Progenitor cell of endocrine pancreas (in vitro differentiated cells): ENCODE measurements at regions not wholly inside any gene's neighbourhood (a gene's known extent, or its start where the extent isn't known, plus 50 kb on each side); places are given as distances from the start of the nearest gene placed in this dataset.

Source experiments
- DNase-seq: peaks from one replicate; pipeline ENCODE4 v3.0.0; 2021; ENCODE audit warnings: low spot score; ENCODE audit not compliant: unreplicated experiment
- H3K27ac Mint-ChIP-seq: 2 replicates; pipeline ENCODE4 v1.8.0; 2021; ENCODE audit warnings: mild to moderate bottlenecking, moderate library complexity, mixed read lengths
- H3K27me3 Mint-ChIP-seq: 2 replicates; pipeline ENCODE4 v1.8.0; 2021; ENCODE audit warnings: mixed read lengths
- H3K36me3 Mint-ChIP-seq: 2 replicates; pipeline ENCODE4 v1.8.0; 2022; ENCODE audit warnings: mixed read lengths; ENCODE audit not compliant: insufficient read depth
- H3K4me1 Mint-ChIP-seq: 2 replicates; pipeline ENCODE4 v1.8.0; 2021; ENCODE audit warnings: low read depth, mixed read lengths
- H3K4me3 Mint-ChIP-seq: 2 replicates; pipeline ENCODE4 v1.8.0; 2021; ENCODE audit warnings: low read depth, mild to moderate bottlenecking, moderate library complexity, mixed read lengths
- H3K9me3 Mint-ChIP-seq: 2 replicates; pipeline ENCODE4 v1.8.0; 2021; ENCODE audit warnings: low read depth, mixed read lengths
- TF ChIP-seq, protein P1 (sequence below): fragments of 200-600 bp; sonication (generic); IDR thresholded peaks from one replicate; pipeline ENCODE4 v1.5.0; 2021; ENCODE audit warnings: antibody characterized with exemption, mild to moderate bottlenecking; ENCODE audit not compliant: unreplicated experiment

DNA sequence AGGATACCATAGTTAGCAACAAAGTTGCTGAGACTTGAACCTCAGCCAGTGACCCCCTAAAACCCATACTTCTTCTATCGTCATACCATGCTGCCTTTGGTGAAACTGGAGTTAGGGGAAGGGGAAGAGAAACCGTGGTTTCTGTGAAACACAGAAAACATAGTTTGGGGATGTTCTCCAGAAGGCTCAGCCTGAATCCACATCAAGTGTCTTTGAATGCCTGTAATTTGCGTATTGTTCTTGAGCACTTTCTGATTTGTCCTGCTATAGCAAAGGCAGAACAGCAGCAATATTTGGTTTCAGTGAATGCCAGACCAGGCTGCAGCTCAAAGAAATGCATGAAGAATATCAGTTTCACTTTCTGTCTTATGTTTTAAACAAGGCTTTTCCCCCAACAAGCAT lies 258.7 kb downstream of the TTC32 start:
- Mint-ChIP-seq H3K27me3 (no peaks in the 10 kb centered on the region), H3K4me1 (peaks cover 7% of the 10 kb centered on the region), H3K9me3 (no peaks in the 10 kb centered on the region), H3K4me3 (no peak overlapping the region), H3K36me3 (no peaks in the 10 kb centered on the region), H3K27ac (no peak overlapping the region)
- no peak for DNase-seq
- TF ChIP-seq, protein P1, sequence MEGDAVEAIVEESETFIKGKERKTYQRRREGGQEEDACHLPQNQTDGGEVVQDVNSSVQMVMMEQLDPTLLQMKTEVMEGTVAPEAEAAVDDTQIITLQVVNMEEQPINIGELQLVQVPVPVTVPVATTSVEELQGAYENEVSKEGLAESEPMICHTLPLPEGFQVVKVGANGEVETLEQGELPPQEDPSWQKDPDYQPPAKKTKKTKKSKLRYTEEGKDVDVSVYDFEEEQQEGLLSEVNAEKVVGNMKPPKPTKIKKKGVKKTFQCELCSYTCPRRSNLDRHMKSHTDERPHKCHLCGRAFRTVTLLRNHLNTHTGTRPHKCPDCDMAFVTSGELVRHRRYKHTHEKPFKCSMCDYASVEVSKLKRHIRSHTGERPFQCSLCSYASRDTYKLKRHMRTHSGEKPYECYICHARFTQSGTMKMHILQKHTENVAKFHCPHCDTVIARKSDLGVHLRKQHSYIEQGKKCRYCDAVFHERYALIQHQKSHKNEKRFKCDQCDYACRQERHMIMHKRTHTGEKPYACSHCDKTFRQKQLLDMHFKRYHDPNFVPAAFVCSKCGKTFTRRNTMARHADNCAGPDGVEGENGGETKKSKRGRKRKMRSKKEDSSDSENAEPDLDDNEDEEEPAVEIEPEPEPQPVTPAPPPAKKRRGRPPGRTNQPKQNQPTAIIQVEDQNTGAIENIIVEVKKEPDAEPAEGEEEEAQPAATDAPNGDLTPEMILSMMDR = no peak

DNA sequence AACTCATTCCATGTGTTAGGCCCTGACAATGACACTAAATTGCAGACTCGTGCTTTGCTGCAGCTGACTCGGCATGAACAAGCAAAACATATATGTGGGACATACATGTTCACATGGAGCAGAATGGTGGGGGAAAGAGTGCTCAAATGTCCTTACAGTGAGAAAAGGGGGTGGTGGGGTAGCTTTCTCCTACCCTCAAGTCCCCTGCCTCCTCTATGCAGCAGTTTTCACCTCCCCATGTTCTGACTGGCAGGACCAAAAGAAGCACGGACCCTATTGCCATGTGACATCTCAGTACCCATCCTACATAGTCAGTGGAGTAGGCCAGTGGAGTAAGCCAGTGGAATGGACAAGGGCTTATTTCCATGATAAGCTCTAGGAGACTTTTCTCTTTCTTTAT lies 259.3 kb downstream of the TTC32 start:
- no peak for DNase-seq
- peaks cover 7% of the 10 kb centered on the region for H3K4me1 Mint-ChIP-seq
- no peaks in the 10 kb centered on the region for H3K36me3 Mint-ChIP-seq
- TF ChIP-seq, protein P1 = no peak
- H3K27ac Mint-ChIP-seq = no peak overlapping the region
- no peaks in the 10 kb centered on the region for H3K9me3 Mint-ChIP-seq
- no peaks in the 10 kb centered on the region for H3K27me3 Mint-ChIP-seq
- no peak overlapping the region for H3K4me3 Mint-ChIP-seq

DNA sequence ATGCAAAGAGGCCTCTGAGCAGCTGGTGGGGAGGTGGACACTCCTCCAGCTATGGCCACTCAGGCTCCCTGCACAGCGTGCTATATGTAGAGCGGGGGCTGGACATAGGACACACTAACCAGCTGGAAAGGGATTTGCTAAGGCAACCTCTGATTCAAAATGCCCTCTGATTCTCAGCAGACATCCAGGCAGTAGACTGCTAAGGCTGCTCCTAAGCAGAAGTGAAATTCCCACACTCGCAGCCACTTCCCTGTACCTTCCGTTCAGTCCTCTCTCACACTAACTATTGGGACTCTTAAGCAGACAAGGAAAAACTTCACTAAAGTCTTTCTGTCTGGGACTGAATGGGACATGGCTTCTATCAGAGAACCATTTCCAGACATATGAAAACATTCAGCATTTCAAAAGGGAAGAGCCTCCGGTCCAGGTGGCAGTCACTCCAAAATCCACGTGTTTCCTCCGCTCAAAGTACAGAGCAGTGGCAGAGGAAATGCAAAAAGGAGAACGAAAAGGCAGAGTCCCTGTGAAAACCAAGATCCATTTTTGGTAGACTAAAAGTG lies 265.8 kb downstream of the TTC32 start:
- no peak for DNase-seq
- no peaks in the 10 kb centered on the region for H3K4me1 Mint-ChIP-seq
- TF ChIP-seq, protein P1 = no peak
- H3K9me3 Mint-ChIP-seq = no peaks in the 10 kb centered on the region
- H3K36me3 Mint-ChIP-seq = no peaks in the 10 kb centered on the region
- H3K27me3 Mint-ChIP-seq = peaks cover 3% of the 10 kb centered on the region
- no peak overlapping the region for H3K4me3 Mint-ChIP-seq
- no peak overlapping the region for H3K27ac Mint-ChIP-seq

DNA sequence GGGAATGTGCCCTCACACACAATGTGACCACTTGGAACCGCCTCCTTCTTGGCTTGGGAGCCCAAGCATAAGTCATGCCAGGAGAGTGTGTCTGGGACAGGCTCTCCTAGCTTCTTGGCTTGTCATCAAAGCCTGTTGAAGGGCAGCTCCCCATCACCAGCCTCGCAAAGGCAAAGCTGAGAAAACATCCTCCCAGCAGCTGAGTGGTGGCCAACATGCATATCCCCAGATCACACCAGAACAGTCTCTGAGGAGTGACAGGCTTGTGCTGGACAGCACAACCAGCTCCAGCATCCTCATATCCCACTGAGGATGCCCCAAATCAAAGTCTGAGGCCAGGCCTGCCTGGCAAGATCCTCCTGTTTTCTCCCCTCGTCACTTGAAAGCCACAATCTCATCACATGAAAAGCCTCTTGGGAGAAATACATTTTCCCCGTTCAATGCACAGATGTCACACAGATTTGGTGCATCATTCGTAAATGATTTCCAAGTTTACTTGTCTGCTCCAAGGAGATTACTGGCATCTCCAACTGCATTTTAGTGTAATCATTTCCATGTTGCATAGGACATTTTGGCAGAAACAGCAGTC lies 269.3 kb downstream of the TTC32 start:
- H3K4me3 Mint-ChIP-seq = no peak overlapping the region
- DNase-seq = no peak
- peaks cover 9% of the 10 kb centered on the region for H3K9me3 Mint-ChIP-seq
- TF ChIP-seq, protein P1 = no peak
- H3K27me3 Mint-ChIP-seq = peaks cover 3% of the 10 kb centered on the region
- no peaks in the 10 kb centered on the region for H3K4me1 Mint-ChIP-seq
- H3K36me3 Mint-ChIP-seq = peaks cover 1% of the 10 kb centered on the region
- no peak overlapping the region for H3K27ac Mint-ChIP-seq

DNA sequence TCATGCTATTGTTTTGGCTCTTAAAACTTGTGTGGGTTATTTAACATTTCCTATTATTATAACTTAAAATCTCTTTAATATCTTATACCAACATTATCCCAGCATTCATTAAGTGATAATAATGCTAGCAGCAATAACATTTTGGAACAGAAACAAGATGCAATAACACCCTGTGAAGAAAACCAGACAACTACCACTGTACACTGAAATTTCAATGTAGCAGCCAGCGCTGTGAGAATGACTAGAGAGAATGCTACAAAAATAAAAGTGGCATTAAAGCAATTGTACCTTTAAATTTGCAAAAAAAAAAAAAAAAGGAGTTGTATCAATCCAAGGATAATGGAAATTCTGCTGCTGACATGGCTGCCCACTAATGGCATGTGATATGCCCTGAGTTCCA lies 269.9 kb downstream of the TTC32 start:
- H3K4me1 Mint-ChIP-seq = no peaks in the 10 kb centered on the region
- H3K27ac Mint-ChIP-seq = no peak overlapping the region
- no peak for DNase-seq
- TF ChIP-seq, protein P1 = no peak
- peaks cover 2% of the 10 kb centered on the region for H3K36me3 Mint-ChIP-seq
- H3K9me3 Mint-ChIP-seq = peaks cover 15% of the 10 kb centered on the region
- peaks cover 3% of the 10 kb centered on the region for H3K27me3 Mint-ChIP-seq
- no peak overlapping the region for H3K4me3 Mint-ChIP-seq
